Vagina (tissue), 2 donors: ENCODE measurements at regions not wholly inside any gene's neighbourhood (a gene's known extent, or its start where the extent isn't known, plus 50 kb on each side); places are given as distances from the start of the nearest gene placed in this dataset.

ENCODE experiments used
- DNase-seq, 2 donors: peaks; one replicate each; pipeline ENCODE4 v3.0.0-alpha.2; 2017; ENCODE audit errors: extremely low spot score in 2 of 2
- H3K27ac ChIP-seq: fragments of 200-600 bp; sonication (generic); one replicate; pipeline ENCODE4 v1.5.1; 2019
- H3K27me3 ChIP-seq: fragments of 200-600 bp; sonication (generic); one replicate; pipeline ENCODE4 v1.5.1; 2019
- H3K36me3 ChIP-seq, 2 donors: fragments of 200-600 bp; sonication (generic); one replicate each; pipeline ENCODE4 v1.5.1; 2017 to 2019
- H3K4me1 ChIP-seq: fragments of 200-600 bp; sonication (generic); one replicate; pipeline ENCODE4 v1.5.1; 2019
- H3K4me3 ChIP-seq, 2 donors: fragments of 200-600 bp; sonication (generic); 1 replicate in 1 of 2; 2 replicates in 1 of 2; pipeline ENCODE4 v1.5.1; 2016 to 2019
- H3K9me3 ChIP-seq: fragments of 200-600 bp; sonication (generic); one replicate; pipeline ENCODE4 v1.5.1; 2019
- CTCF ChIP-seq, 3 experiments: fragments of 450-650 bp in 2 of 3; fragments of 200-600 bp in 1 of 3; sonication (generic) in 1 of 3; IDR thresholded peaks; one replicate each; pipeline ENCODE4 v1.5.1; 2017 to 2019; ENCODE audit warnings: antibody characterized with exemption in 3 of 3, mild to moderate bottlenecking in 2 of 3, moderate library complexity in 2 of 3
- POLR2A ChIP-seq, 2 donors: fragments of 450-650 bp; IDR thresholded peaks; one replicate each; pipeline ENCODE4 v1.6.1; 2017; ENCODE audit warnings: antibody characterized with exemption in 2 of 2, mild to moderate bottlenecking in 2 of 2, moderate library complexity in 2 of 2
- POLR2AphosphoS5 ChIP-seq, 2 donors: sonication (generic); formaldehyde crosslinking; IDR thresholded peaks; one replicate each; pipeline ENCODE4 v1.9.0; 2017; ENCODE audit warnings: antibody characterized with exemption in 2 of 2, mild to moderate bottlenecking in 2 of 2, low read depth in 1 of 2; ENCODE audit not compliant: insufficient read depth in 1 of 2
- intact Hi-C: fragments of 100-400 bp; cut with DNase I; formaldehyde crosslinking; loops from one replicate; pipeline ENCODE4 v1.15.1; 2023

GRCh38 chr3:140842984-140843649 lies 98.5 kb upstream of the SLC25A36 start:
- H3K4me3 ChIP-seq: no peak overlapping the region
- H3K4me1 ChIP-seq: no peaks in the 10 kb centered on the region
- no peaks in the 10 kb centered on the region for H3K27me3 ChIP-seq
- no peaks in the 10 kb centered on the region for H3K36me3 ChIP-seq
- intact Hi-C loops: no loop called here
- DNase-seq: no peak
- H3K27ac ChIP-seq: no peak overlapping the region
- H3K9me3 ChIP-seq: no peaks in the 10 kb centered on the region
- TF ChIP-seq CTCF (IDR thresholded peaks at IDR 0.05) (no peak), POLR2A (IDR thresholded peaks at IDR 0.05) (no peak), POLR2AphosphoS5 (IDR thresholded peaks at IDR 0.05; ENCODE audit: insufficient read depth in 1 of 2, low read depth in 1 of 2) (no peak)

- H3K36me3 ChIP-seq: no peaks in the 10 kb centered on the region
- no peak for DNase-seq
- no peaks in the 10 kb centered on the region for H3K4me1 ChIP-seq
- TF ChIP-seq CTCF (IDR thresholded peaks at IDR 0.05) (no peak), POLR2AphosphoS5 (IDR thresholded peaks at IDR 0.05; ENCODE audit: insufficient read depth in 1 of 2, low read depth in 1 of 2) (no peak), POLR2A (IDR thresholded peaks at IDR 0.05) (no peak)
- no peaks in the 10 kb centered on the region for H3K9me3 ChIP-seq
- H3K27ac ChIP-seq: no peak overlapping the region
- H3K27me3 ChIP-seq: no peaks in the 10 kb centered on the region
- intact Hi-C loops: no loop called here
- no peak overlapping the region for H3K4me3 ChIP-seq
Observed at GRCh38 chr3:140843656-140844055, 98.0 kb upstream of the SLC25A36 start.

GRCh38 chr3:140844072-140844471 lies 97.6 kb upstream of the SLC25A36 start:
- no peaks in the 10 kb centered on the region for H3K36me3 ChIP-seq
- DNase-seq: no peak
- H3K27me3 ChIP-seq: no peaks in the 10 kb centered on the region
- TF ChIP-seq POLR2A (IDR thresholded peaks at IDR 0.05): no peak
- no peak overlapping the region for H3K4me3 ChIP-seq
- H3K4me1 ChIP-seq: no peaks in the 10 kb centered on the region
- intact Hi-C loops: no loop called here
- no peak overlapping the region for H3K27ac ChIP-seq
- no peaks in the 10 kb centered on the region for H3K9me3 ChIP-seq

- no peaks in the 10 kb centered on the region for H3K36me3 ChIP-seq
- intact Hi-C loops: no loop called here
- DNase-seq: no peak
- no peak overlapping the region for H3K4me3 ChIP-seq
- no peaks in the 10 kb centered on the region for H3K9me3 ChIP-seq
- no peaks in the 10 kb centered on the region for H3K4me1 ChIP-seq
- no peaks in the 10 kb centered on the region for H3K27me3 ChIP-seq
- H3K27ac ChIP-seq: no peak overlapping the region
- no peak for TF ChIP-seq CTCF (IDR thresholded peaks at IDR 0.05)
- no peak for TF ChIP-seq POLR2AphosphoS5 (IDR thresholded peaks at IDR 0.05; ENCODE audit: insufficient read depth in 1 of 2, low read depth in 1 of 2)
- TF ChIP-seq POLR2A (IDR thresholded peaks at IDR 0.05): no peak
Observed at GRCh38 chr3:140845882-140846281, 95.8 kb upstream of the SLC25A36 start.

GRCh38 chr3:140848666-140849065 lies 93.0 kb upstream of the SLC25A36 start:
- intact Hi-C loops: no loop called here
- H3K27ac ChIP-seq: no peak overlapping the region
- TF ChIP-seq POLR2A (IDR thresholded peaks at IDR 0.05): no peak
- no peak for TF ChIP-seq POLR2AphosphoS5 (IDR thresholded peaks at IDR 0.05; ENCODE audit: insufficient read depth in 1 of 2, low read depth in 1 of 2)

GRCh38 chr3:140850210-140850955 lies 91.3 kb upstream of the SLC25A36 start:
- H3K27ac ChIP-seq: no peak overlapping the region
- no peaks in the 10 kb centered on the region for H3K27me3 ChIP-seq
- no peak overlapping the region for H3K4me3 ChIP-seq
- H3K4me1 ChIP-seq: no peaks in the 10 kb centered on the region
- no peak for DNase-seq
- intact Hi-C loops: no loop called here
- H3K9me3 ChIP-seq: no peaks in the 10 kb centered on the region
- H3K36me3 ChIP-seq: no peaks in the 10 kb centered on the region
- TF ChIP-seq POLR2AphosphoS5 (IDR thresholded peaks at IDR 0.05; ENCODE audit: insufficient read depth in 1 of 2, low read depth in 1 of 2) (no peak), CTCF (IDR thresholded peaks at IDR 0.05) (no peak), POLR2A (IDR thresholded peaks at IDR 0.05) (no peak)

More at GRCh38 chr3:140848666-140849065, 93.0 kb upstream of the SLC25A36 start:
- Histone ChIP-seq H3K27me3 (no peaks in the 10 kb centered on the region), H3K4me3 (no peak overlapping the region), H3K36me3 (no peaks in the 10 kb centered on the region), H3K9me3 (no peaks in the 10 kb centered on the region), H3K4me1 (no peaks in the 10 kb centered on the region)
- DNase-seq: no peak
